Cardiac septum (tissue), 1 donor: ENCODE measurements at regions not wholly inside any gene's neighbourhood (a gene's known extent, or its start where the extent isn't known, plus 50 kb on each side); places are given as distances from the start of the nearest gene placed in this dataset.

Experiments
- DNase-seq: peaks from one replicate; pipeline ENCODE4 v3.0.0-alpha.2; 2020; ENCODE audit warnings: low spot score
- intact Hi-C: fragments of 100-400 bp; cut with DNase I; formaldehyde crosslinking; loops from one replicate; pipeline ENCODE4 v1.14.0; 2022
- donor health status: DM: no; HTN: no; CAD: no.

- DNase-seq: no peak
- intact Hi-C loops: no loop called here
Observed at GRCh38 chr18:41338341-41338740, 616.7 kb upstream of the PIK3C3 start.

GRCh38 chr18:41331661-41332060 lies 623.4 kb upstream of the PIK3C3 start:
- no peak for DNase-seq
- intact Hi-C loops: no loop called here

GRCh38 chr18:41326311-41326710 lies 628.7 kb upstream of the PIK3C3 start:
- DNase-seq: no peak
- intact Hi-C loops: no loop called here

GRCh38 chr18:41324934-41325333 lies 630.1 kb upstream of the PIK3C3 start:
- intact Hi-C loops: no loop called here

GRCh38 chr18:41324020-41324791 lies 630.8 kb upstream of the PIK3C3 start:
- no peak for DNase-seq
- intact Hi-C loops: no loop called here

More at GRCh38 chr18:41324934-41325333, 630.1 kb upstream of the PIK3C3 start:
- DNase-seq: no peak

GRCh38 chr18:41323044-41323443 lies 632.0 kb upstream of the PIK3C3 start:
- no peak for DNase-seq
- intact Hi-C loops: no loop called here

- no peak for DNase-seq
- intact Hi-C loops: no loop called here
Observed at GRCh38 chr18:41320100-41320499, 634.9 kb upstream of the PIK3C3 start.

GRCh38 chr18:41315134-41315533 lies 639.9 kb upstream of the PIK3C3 start:
- no peak for DNase-seq
- intact Hi-C loops: no loop called here

DNA sequence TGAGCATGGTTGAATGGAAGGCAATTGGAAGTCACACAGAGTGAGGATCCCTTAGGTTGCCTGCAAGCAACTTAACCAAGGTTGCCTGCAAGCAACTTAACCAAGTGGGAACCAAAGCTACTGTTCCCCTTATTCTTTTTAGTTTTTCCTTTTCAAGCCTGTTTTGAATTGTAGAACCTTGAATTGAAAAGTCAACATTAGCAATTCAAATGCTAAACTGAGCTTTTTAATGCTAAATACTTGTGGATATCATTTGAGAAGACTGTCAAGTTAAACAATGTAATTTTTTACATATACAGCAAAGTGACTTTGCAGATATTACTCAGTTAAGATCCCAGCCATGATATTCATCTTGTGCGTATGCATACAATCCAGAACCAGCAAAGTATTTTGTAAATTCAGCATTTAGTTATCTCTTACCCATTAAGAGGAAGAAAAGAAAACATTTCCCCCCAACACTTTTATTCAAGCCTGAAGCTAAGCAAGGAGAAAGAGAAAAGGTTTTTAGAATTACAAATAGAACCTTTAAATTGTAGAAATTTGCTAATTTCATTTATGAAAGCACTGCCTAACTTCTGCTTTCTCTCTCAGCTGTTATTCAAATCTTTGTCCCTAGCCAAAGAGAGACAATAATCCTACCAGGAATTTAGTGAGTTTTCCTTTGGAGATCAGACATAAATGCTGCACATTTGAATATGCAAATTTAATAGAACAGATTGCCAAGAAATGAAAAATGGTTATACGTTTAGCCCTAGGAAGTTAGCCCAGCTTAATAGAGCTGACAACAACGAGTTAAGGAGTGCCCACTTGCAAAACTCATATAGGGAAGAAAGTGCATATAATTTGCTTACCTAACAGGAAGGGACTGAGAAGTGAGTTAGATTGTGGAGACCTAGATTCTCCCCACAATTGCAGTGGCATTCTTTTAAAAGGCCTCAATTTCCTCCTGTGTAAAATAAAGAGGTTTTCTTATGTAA lies 643.2 kb upstream of the PIK3C3 start:
- no peak for DNase-seq
- intact Hi-C loops: no loop called here

DNA sequence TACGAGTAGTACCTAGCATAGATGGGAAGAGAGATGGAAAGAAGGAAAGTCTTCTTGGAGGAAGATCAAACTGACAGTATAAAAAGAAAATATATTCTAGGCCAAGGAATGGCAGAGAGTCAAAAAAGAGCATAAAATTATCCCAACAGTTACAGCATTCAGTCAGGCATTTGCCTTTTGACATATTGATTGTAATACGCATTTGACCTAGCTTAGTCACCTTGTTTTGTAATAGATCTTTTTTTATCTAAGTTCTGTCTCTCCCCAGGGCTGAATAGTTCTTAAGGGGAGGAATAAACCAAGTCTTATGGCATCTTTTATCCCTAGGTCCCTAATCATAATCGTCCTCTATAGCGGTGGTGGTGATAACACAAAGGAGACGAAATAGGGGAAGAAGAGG lies 657.3 kb upstream of the PIK3C3 start:
- DNase-seq: no peak
- intact Hi-C loops: no loop called here

GRCh38 chr18:41269294-41269693 lies 685.7 kb upstream of the PIK3C3 start:
- intact Hi-C loops: no loop called here
- no peak for DNase-seq

- intact Hi-C loops: no loop called here
- DNase-seq: no peak
Observed at GRCh38 chr18:41268271-41268670, 686.8 kb upstream of the PIK3C3 start.

DNA sequence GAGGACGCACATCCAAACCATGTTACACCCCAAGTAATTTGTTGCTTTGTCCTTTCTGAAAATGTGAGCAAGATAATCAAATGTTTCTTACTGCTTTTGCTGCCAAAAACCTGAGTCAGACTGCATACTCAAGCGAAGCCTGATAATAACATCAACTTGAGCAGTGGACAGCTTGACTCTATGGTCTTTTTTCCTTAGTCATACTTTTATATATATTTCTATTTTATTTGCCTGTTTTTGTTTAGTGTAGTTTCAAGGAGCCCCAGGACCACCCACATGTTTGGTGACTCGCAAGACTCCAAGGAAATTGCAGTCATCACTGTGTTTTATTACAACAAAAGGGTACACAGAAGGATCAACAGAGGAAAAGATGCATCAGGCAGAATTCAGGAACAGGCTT lies 688.4 kb upstream of the PIK3C3 start:
- DNase-seq: no peak
- intact Hi-C loops: no loop called here

DNA sequence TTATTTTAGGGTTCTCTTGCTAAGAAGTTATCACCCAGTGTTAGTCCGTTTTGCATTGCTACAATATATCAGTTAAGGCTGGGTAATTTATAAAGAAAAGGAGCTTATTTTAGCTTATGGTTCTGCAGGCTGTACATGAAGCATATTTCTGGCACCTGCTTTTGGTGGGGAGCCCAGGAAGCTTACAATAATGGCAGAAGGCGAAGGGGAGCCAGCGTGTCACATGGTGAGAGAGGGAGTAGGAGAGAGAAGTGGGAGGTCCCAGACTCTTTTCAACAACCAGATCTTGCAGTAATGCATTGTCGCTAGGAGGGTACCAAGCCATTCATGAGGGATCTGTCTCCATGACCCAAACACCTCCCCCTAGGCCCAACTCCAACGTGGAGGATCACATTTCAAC lies 688.8 kb upstream of the PIK3C3 start:
- intact Hi-C loops: no loop called here
- DNase-seq: no peak

DNA sequence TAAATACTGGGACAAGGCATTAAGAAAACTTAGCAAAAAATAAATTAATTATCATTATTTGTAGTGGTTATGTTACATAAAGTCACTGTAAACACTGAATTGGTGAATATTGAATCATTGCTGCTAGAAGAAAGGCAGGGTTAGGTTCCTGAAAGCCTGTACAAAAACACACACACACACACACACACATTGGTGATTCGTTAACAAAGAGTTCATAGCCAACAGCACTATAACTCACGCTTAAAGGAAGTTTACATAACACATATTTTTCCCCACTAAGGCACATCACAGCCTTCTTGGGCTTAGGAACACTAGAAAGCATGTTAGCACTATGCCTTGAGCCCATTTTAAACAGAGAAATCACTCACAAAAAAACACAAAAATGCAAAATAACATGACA lies 690.0 kb upstream of the PIK3C3 start:
- intact Hi-C loops: no loop called here
- DNase-seq: no peak

DNA sequence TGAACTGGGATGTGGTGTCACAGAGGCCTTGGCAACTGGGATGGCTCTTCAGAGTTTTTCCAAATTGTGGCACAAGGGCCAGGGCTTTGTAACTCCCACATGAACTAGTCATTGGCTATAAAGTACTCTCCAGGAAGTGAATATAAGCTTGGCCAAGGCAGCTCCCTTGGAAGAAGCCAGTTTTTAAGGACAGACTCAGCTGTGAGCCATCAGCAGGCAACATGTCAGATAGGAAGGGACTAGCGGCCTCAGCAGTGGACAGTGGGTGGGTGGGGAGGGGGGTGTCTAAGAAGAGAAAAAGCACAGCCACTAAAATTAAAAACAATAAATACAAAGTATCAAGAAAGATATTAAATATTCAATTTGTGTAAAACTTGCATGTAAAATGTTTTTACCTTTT lies 691.1 kb upstream of the PIK3C3 start:
- intact Hi-C loops: no loop called here

DNA sequence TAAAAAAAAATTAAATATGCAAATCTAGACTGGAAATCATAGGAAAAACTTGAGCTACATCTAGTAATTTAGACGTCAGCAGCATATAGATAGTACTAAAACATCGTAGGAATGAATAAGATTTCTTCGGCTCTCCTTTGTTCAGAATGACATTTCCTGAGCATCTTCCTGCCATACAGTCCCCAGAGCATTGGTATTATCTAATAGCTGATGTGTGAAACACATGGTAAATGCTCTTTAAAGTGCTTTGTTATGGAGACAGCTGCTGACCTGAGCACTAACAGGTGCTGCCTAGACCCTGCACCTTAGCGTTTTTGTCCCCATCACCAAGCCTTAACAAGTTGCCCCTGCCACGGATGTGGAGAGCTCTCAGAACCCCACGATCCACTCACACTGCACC lies 692.3 kb upstream of the PIK3C3 start:
- DNase-seq: no peak
- intact Hi-C loops: no loop called here

More for the DNA sequence above, 691.1 kb upstream of the PIK3C3 start:
- DNase-seq: no peak

- no peak for DNase-seq
- intact Hi-C loops: no loop called here
Observed at GRCh38 chr18:41244591-41245037, 710.4 kb upstream of the PIK3C3 start.

DNA sequence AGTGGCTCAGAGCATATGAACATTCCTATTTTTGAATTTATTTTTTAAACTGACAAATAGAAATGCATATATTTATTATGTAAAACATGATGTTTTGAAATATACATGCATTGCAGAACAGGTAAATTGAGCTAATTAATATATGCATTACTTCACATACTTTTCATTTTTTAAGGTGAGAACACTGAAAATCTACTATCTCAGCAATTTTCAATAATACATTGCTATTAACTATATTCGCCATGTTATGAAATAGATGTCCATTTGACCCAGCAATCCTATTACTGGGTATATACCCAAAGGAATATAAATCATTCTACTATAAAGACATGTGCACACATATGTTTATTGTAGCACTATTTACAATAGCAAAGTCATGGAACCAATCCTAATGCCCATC lies 717.7 kb upstream of the PIK3C3 start:
- intact Hi-C loops: no loop called here

GRCh38 chr18:41231681-41232080 lies 723.4 kb upstream of the PIK3C3 start:
- DNase-seq: no peak
- intact Hi-C loops: no loop called here

More for the DNA sequence above, 717.7 kb upstream of the PIK3C3 start:
- no peak for DNase-seq

DNA sequence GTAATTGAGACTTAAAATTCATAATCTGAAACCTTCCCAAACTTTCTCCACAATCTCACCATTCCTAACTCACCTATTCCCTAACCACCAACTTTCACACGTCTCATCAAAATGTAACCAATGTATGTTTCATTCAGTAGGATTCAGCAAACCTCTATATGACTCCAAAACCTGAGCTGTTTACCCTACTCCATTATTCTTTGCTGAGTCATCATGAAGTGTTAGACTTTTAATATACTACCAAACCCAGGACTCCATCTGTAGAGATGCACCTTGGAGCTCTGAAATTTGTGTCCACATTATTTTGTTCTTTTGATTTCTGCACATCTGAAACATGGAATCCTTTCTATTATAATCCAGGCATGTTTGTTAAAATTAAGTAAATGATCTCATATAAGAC lies 727.0 kb upstream of the PIK3C3 start:
- no peak for DNase-seq
- intact Hi-C loops: no loop called here
